ENCODE measurements at regions not wholly inside any gene's neighbourhood (a gene's known extent, or its start where the extent isn't known, plus 50 kb on each side); places are given as distances from the start of the nearest gene placed in this dataset.

DNA sequence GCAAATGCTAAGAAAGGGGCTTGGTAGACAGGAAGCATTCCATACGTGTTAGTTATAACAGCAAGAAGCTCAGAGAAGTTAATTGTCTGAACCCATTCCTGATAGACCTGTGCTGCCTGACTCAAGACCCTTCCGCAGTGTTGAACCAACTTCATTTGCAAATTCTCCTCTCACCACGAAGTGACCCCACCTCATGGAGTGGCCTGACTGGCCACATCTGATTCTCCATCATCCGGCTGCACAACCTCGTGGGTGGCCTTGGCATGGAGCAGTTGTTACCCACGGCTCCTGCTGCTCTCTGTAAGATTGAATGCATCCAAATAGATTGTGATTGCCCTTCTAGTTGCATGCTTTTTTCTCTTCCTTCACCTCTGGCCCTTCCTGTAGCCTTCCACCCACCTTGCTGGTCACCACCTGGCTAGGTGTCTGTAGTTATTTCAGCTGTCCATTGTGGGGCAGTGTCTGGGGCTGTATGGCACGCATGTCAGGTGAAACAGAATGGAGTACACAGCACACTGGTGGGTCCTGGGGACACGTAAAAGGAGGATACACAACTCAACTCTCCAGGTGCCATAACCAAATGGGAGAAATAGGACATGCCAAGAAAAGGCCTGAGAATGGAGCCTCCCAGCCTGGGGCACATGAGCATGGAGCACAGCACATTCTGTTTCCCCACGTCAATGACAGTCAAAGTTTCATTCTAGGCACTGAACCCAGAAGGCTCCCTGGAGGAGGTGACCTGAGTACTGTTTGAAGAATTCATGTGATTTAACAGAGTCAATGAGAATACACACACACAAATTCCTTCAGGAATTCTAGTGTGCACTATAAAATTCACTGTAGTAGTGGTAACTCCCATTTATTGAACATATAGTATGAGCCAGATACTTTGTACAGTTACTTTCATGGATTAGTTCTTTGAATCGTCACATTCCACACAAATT is 70.5 kb upstream of the PTCH1 start:
- no peaks in the 10 kb centered on the region for H3K9me2 ChIP-seq (replicated peaks; ENCODE audit: low read depth, low read length)
- no peaks in the 10 kb centered on the region for H4K20me1 ChIP-seq (ENCODE audit: insufficient read depth, low read length, poor library complexity, severe bottlenecking)
- no peak overlapping the region for H3K9ac ChIP-seq (ENCODE audit: low read depth, low read length, poor library complexity, severe bottlenecking)
- H3K4me3 ChIP-seq (ENCODE audit: low read length, poor library complexity, severe bottlenecking) = no peak overlapping the region
- no peaks in the 10 kb centered on the region for H3K4me1 ChIP-seq (ENCODE audit: insufficient read depth, low read length, poor library complexity, severe bottlenecking)
- no peaks in the 10 kb centered on the region for H3K9me3 ChIP-seq (ENCODE audit: insufficient read depth, low read depth, low read length)
- H3K79me2 ChIP-seq (ENCODE audit: insufficient read depth, low read length) = no peaks in the 10 kb centered on the region
- no peaks in the 10 kb centered on the region for H3K36me3 ChIP-seq (ENCODE audit: insufficient read depth, low read length)
- no peak overlapping the region for H3K4me2 ChIP-seq (ENCODE audit: low read depth, low read length, poor library complexity, severe bottlenecking)
- H2AFZ ChIP-seq (ENCODE audit: low read length) = no peak overlapping the region
- TF ChIP-seq, protein P1, sequence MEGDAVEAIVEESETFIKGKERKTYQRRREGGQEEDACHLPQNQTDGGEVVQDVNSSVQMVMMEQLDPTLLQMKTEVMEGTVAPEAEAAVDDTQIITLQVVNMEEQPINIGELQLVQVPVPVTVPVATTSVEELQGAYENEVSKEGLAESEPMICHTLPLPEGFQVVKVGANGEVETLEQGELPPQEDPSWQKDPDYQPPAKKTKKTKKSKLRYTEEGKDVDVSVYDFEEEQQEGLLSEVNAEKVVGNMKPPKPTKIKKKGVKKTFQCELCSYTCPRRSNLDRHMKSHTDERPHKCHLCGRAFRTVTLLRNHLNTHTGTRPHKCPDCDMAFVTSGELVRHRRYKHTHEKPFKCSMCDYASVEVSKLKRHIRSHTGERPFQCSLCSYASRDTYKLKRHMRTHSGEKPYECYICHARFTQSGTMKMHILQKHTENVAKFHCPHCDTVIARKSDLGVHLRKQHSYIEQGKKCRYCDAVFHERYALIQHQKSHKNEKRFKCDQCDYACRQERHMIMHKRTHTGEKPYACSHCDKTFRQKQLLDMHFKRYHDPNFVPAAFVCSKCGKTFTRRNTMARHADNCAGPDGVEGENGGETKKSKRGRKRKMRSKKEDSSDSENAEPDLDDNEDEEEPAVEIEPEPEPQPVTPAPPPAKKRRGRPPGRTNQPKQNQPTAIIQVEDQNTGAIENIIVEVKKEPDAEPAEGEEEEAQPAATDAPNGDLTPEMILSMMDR (conservative IDR thresholded peaks at IDR 0.05; ENCODE audit: low read length) = 0 out of 2 replicates have a peak, but pooled peaks have one; percentile 12
- no peak for TF ChIP-seq EZH2phosphoT487 (IDR thresholded peaks at IDR 0.05; ENCODE audit: borderline replicate concordance)
- H3K27me3 ChIP-seq (ENCODE audit: insufficient read depth, low read length, poor library complexity, severe bottlenecking) = no peaks in the 10 kb centered on the region
- H3F3A ChIP-seq (ENCODE audit: low read depth) = no peaks in the 10 kb centered on the region

DNA sequence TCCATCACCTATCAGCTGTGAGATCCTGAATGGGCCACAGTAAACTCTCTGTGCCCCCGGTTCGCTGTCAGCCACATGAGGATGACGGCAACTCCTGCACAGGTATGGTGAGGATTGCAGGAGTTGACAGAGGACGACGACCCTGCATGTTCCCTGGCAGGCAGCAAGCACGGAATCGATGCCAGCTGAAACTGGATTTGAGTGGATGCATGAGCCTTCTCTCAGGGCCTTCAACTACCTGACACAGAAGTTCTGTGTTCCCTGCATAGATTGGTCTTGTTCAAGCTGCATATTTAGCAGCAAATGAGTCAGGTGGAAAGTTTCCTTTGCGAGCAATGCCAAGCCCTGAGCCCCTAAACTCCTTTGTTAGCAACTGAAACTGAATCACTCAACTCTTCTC is 69.6 kb upstream of the PTCH1 start:
- Histone ChIP-seq H3F3A (ENCODE audit: low read depth) (no peaks in the 10 kb centered on the region), H3K4me1 (ENCODE audit: insufficient read depth, low read length, poor library complexity, severe bottlenecking) (no peaks in the 10 kb centered on the region), H2AFZ (ENCODE audit: low read length) (no peak overlapping the region), H3K9ac (ENCODE audit: low read depth, low read length, poor library complexity, severe bottlenecking) (no peak overlapping the region), H4K20me1 (ENCODE audit: insufficient read depth, low read length, poor library complexity, severe bottlenecking) (no peaks in the 10 kb centered on the region), H3K4me2 (ENCODE audit: low read depth, low read length, poor library complexity, severe bottlenecking) (no peak overlapping the region), H3K9me3 (ENCODE audit: insufficient read depth, low read depth, low read length) (no peaks in the 10 kb centered on the region), H3K9me2 (replicated peaks; ENCODE audit: low read depth, low read length) (no peaks in the 10 kb centered on the region), H3K4me3 (ENCODE audit: low read length, poor library complexity, severe bottlenecking) (no peak overlapping the region), H3K79me2 (ENCODE audit: insufficient read depth, low read length) (no peaks in the 10 kb centered on the region), H3K27me3 (ENCODE audit: insufficient read depth, low read length, poor library complexity, severe bottlenecking) (no peaks in the 10 kb centered on the region), H3K36me3 (ENCODE audit: insufficient read depth, low read length) (no peaks in the 10 kb centered on the region)
- TF ChIP-seq, protein P1 (conservative IDR thresholded peaks at IDR 0.05; ENCODE audit: low read length) = no peak
- no peak for TF ChIP-seq EZH2phosphoT487 (IDR thresholded peaks at IDR 0.05; ENCODE audit: borderline replicate concordance)

- no peaks in the 10 kb centered on the region for H3K4me1 ChIP-seq (ENCODE audit: insufficient read depth, low read length, poor library complexity, severe bottlenecking)
- H3K79me2 ChIP-seq (ENCODE audit: insufficient read depth, low read length) = no peaks in the 10 kb centered on the region
- H3K4me3 ChIP-seq (ENCODE audit: low read length, poor library complexity, severe bottlenecking) = no peak overlapping the region
- H3K9me2 ChIP-seq (replicated peaks; ENCODE audit: low read depth, low read length) = no peaks in the 10 kb centered on the region
- H2AFZ ChIP-seq (ENCODE audit: low read length) = no peak overlapping the region
- H3K9me3 ChIP-seq (ENCODE audit: insufficient read depth, low read depth, low read length) = no peaks in the 10 kb centered on the region
- H3K4me2 ChIP-seq (ENCODE audit: low read depth, low read length, poor library complexity, severe bottlenecking) = no peak overlapping the region
- H3K36me3 ChIP-seq (ENCODE audit: insufficient read depth, low read length) = no peaks in the 10 kb centered on the region
- H3K9ac ChIP-seq (ENCODE audit: low read depth, low read length, poor library complexity, severe bottlenecking) = no peak overlapping the region
- no peaks in the 10 kb centered on the region for H3F3A ChIP-seq (ENCODE audit: low read depth)
- H4K20me1 ChIP-seq (ENCODE audit: insufficient read depth, low read length, poor library complexity, severe bottlenecking) = no peaks in the 10 kb centered on the region
- no peaks in the 10 kb centered on the region for H3K27me3 ChIP-seq (ENCODE audit: insufficient read depth, low read length, poor library complexity, severe bottlenecking)
- TF ChIP-seq, protein P1 (conservative IDR thresholded peaks at IDR 0.05; ENCODE audit: low read length) = no peak
- TF ChIP-seq EZH2phosphoT487 (IDR thresholded peaks at IDR 0.05; ENCODE audit: borderline replicate concordance) = no peak
Observed at GRCh38 chr9:95585824-95586223, 69.1 kb upstream of the PTCH1 start.
